Lung (tissue), 11 donors: ENCODE measurements at regions not wholly inside any gene's neighbourhood (a gene's known extent, or its start where the extent isn't known, plus 50 kb on each side); places are given as distances from the start of the nearest gene placed in this dataset.

Source experiments
- ATAC-seq: fragments of 200-7000 bp; cut with Tn5 transposase; one replicate; pipeline ENCODE4 v1.9.1; 2020; ENCODE audit warnings: moderate number of reproducible peaks; ENCODE audit not compliant: insufficient read depth, low FRiP score
- DNase-seq, 3 donors: peaks; one replicate each; pipeline ENCODE4 v3.0.0-alpha.2; 2013 to 2017
- H3K27ac ChIP-seq, 2 donors: one replicate each; pipeline ENCODE4 v1.5.1; 2013; ENCODE audit warnings: mild to moderate bottlenecking in 2 of 2, moderate library complexity in 2 of 2, control low read depth in 1 of 2, inconsistent platforms in 1 of 2, low read depth in 1 of 2, low read length in 1 of 2
- H3K27me3 ChIP-seq, 3 donors: one replicate each; pipeline ENCODE4 v1.5.1; 2013; ENCODE audit warnings: low read length in 2 of 3; ENCODE audit not compliant: control insufficient read depth in 3 of 3, insufficient read depth in 3 of 3
- H3K36me3 ChIP-seq, 4 donors: one replicate each; pipeline ENCODE4 v1.5.1; 2013; ENCODE audit warnings: low read length in 4 of 4, mild to moderate bottlenecking in 1 of 4, moderate library complexity in 1 of 4; ENCODE audit not compliant: control insufficient read depth in 4 of 4, insufficient read depth in 4 of 4
- H3K4me1 ChIP-seq, 5 donors: one replicate each; pipeline ENCODE4 v1.5.1; 2013; ENCODE audit warnings: low read length in 5 of 5, mild to moderate bottlenecking in 2 of 5, moderate library complexity in 1 of 5; ENCODE audit not compliant: control insufficient read depth in 5 of 5, insufficient read depth in 5 of 5
- H3K4me3 ChIP-seq: one replicate; pipeline ENCODE4 v1.5.1; 2013; ENCODE audit warnings: mild to moderate bottlenecking, control low read depth, moderate library complexity
- H3K9ac ChIP-seq, 2 donors: one replicate each; pipeline ENCODE4 v1.5.1; 2013; ENCODE audit warnings: low read length in 2 of 2, control low read depth in 1 of 2; ENCODE audit not compliant: insufficient read depth in 1 of 2
- H3K9me3 ChIP-seq, 4 donors: one replicate each; pipeline ENCODE4 v1.5.1; 2013; ENCODE audit warnings: low read length in 3 of 4, mild to moderate bottlenecking in 1 of 4, moderate library complexity in 1 of 4; ENCODE audit not compliant: control insufficient read depth in 4 of 4, insufficient read depth in 3 of 4
- WGBS, 2 donors: extraction: QIAGEN DNeasy Blood & Tissue Kit; methylation state at CpG; one replicate each; pipeline ENCODE4 v1.1.7; 2013; 5-methylcytosine and 5-hydroxymethylcytosine counted together
- TF ChIP-seq, protein P1 (sequence below): IDR thresholded peaks from 2 replicates; pipeline ENCODE4 v1.5.1; 2012; ENCODE audit warnings: mild to moderate bottlenecking; ENCODE audit errors: control extremely low read depth, extremely low read depth
- donor health status: control.
- donor health status: control.
- donor health status: Bipolar disorder and iron deficiency.
- donor health status: healthy.
- donor health status: DM: yes; HTN: yes; CAD: no.

GRCh38 chr4:36786519-36786918, 458.0 kb upstream of the NWD2 start:
- Histone ChIP-seq H3K36me3 (no peaks in the 10 kb centered on the region), H3K27me3 (no peaks in the 10 kb centered on the region), H3K4me1 (no peaks in the 10 kb centered on the region), H3K9ac (no peak overlapping the region), H3K4me3 (no peak overlapping the region), H3K27ac (no peak overlapping the region), H3K9me3 (no peaks in the 10 kb centered on the region)
- ATAC-seq (no peak), DNase-seq (no peak)
- WGBS, 2 donors, result 70 to 81% methylated on average over 2 of the region's 2 CpGs
- TF ChIP-seq, protein P1, sequence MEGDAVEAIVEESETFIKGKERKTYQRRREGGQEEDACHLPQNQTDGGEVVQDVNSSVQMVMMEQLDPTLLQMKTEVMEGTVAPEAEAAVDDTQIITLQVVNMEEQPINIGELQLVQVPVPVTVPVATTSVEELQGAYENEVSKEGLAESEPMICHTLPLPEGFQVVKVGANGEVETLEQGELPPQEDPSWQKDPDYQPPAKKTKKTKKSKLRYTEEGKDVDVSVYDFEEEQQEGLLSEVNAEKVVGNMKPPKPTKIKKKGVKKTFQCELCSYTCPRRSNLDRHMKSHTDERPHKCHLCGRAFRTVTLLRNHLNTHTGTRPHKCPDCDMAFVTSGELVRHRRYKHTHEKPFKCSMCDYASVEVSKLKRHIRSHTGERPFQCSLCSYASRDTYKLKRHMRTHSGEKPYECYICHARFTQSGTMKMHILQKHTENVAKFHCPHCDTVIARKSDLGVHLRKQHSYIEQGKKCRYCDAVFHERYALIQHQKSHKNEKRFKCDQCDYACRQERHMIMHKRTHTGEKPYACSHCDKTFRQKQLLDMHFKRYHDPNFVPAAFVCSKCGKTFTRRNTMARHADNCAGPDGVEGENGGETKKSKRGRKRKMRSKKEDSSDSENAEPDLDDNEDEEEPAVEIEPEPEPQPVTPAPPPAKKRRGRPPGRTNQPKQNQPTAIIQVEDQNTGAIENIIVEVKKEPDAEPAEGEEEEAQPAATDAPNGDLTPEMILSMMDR, result no peak

GRCh38 chr4:36794716-36795115, 449.8 kb upstream of the NWD2 start:
- peaks cover 0 to 2% (median under 1%) of the 10 kb centered on the region in 4 donors for H3K9me3 ChIP-seq
- no peak overlapping the region for H3K27ac ChIP-seq
- 51 to 76% methylated on average over 1 of the region's 1 CpG for WGBS, 2 donors
- TF ChIP-seq, protein P1, result no peak
- DNase-seq (no peak), ATAC-seq (no peak)
- H3K4me1 ChIP-seq, result no peaks in the 10 kb centered on the region
- no peak overlapping the region for H3K4me3 ChIP-seq
- H3K27me3 ChIP-seq, result no peaks in the 10 kb centered on the region
- H3K36me3 ChIP-seq, result no peaks in the 10 kb centered on the region
- H3K9ac ChIP-seq, result no peak overlapping the region

DNA sequence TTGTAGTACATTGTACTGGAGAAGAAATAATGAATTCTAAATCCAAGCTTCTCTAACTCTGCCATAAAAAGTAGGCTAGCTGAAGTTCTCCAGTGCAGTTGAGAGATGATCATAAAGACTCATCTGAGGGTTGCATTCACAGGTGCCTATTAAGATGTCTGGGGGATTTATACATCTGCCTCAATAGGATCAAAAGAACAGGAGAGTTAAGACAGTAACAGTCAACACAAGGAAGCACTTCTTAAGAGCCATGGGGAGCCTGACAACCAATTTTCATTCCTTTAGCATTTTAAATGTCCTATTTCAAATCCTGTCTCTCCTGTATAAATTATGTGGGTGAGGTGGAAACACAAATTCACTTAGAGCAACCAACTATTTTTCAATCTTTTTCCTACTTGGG, 432.4 kb upstream of the NWD2 start:
- no peaks in the 10 kb centered on the region for H3K9me3 ChIP-seq
- H3K4me1 ChIP-seq, result no peaks in the 10 kb centered on the region
- no peak overlapping the region for H3K27ac ChIP-seq
- no peak overlapping the region for H3K4me3 ChIP-seq
- H3K27me3 ChIP-seq, result no peaks in the 10 kb centered on the region
- ATAC-seq (no peak), DNase-seq (no peak)
- no peak overlapping the region for H3K9ac ChIP-seq
- H3K36me3 ChIP-seq, result no peaks in the 10 kb centered on the region
- TF ChIP-seq, protein P1, result no peak

DNA sequence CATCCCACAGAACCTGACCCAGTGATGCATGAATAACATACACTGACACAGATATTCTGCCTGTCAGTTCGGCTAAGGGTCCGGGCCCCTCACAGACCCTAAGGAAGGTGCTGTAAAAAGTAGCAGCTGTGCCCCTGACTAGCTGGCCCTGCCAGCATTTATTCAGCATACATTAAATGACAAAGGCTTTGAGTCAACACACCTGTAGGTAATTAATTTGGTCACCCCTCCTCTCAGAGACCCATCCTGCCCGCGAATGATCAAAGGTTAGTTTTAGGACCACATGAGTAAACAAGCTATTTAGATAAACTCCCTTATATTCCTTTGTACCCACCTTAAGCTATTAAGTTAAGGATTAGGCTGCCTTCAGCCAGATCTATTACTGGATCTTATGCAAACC, 429.0 kb upstream of the NWD2 start:
- WGBS, 2 donors, result 88 to 89% methylated on average over 4 of the region's 4 CpGs
- Histone ChIP-seq H3K4me3 (no peak overlapping the region), H3K4me1 (no peaks in the 10 kb centered on the region), H3K9me3 (no peaks in the 10 kb centered on the region), H3K9ac (no peak overlapping the region), H3K36me3 (no peaks in the 10 kb centered on the region), H3K27me3 (no peaks in the 10 kb centered on the region), H3K27ac (no peak overlapping the region)
- TF ChIP-seq, protein P1, result no peak
- ATAC-seq, result no peak
- DNase-seq, result no peak
